Endothelial cell of umbilical vein (primary cell): ENCODE measurements at regions not wholly inside any gene's neighbourhood (a gene's known extent, or its start where the extent isn't known, plus 50 kb on each side); places are given as distances from the start of the nearest gene placed in this dataset.

Source experiments
- BruUV-seq: library from RNA; stranded (reverse); fragments of 400-500 nt; replicated peaks from 2 replicates; lab custom pipeline; 2021; lab: Mats Ljungman, UMichigan
- CTCF ChIA-PET: fragments of 300-600, 350-600 bp; sonication (Branson Sonifier 250); formaldehyde crosslinking; loops from one replicate; lab custom pipeline; 2021; ENCODE audit warnings: antibody characterized with exemption, inconsistent platforms; lab: Charles Lee
- POLR2A ChIA-PET: fragments of 300-600, 350-600 bp; sonication (Branson Sonifier 250); formaldehyde crosslinking; loops from one replicate; lab custom pipeline; 2021; ENCODE audit warnings: antibody characterized with exemption, inconsistent platforms; lab: Charles Lee
- DNase-seq: peaks from one replicate; pipeline ENCODE4 v3.0.0-alpha.2; 2011; ENCODE audit warnings: low read depth, low spot score
- FAIRE-seq: peaks from 2 replicates; lab custom pipeline; 2011; peaks lifted over from hg19 to GRCh38; lab: Jason Lieb, UNC
- H2AFZ ChIP-seq: 2 replicates; pipeline ENCODE4 v1.6.0; 2012; ENCODE audit warnings: low read depth, low read length, control low read depth, inconsistent platforms
- H3K27ac ChIP-seq: 2 replicates; pipeline ENCODE4 v1.5.1; 2011; ENCODE audit warnings: low read depth, mild to moderate bottlenecking, control low read depth, low read length, moderate library complexity; ENCODE audit not compliant: insufficient read depth
- H3K27me3 ChIP-seq, 2 experiments: 2 replicates each; pipeline versions ENCODE4 v1.6.0 to v1.6.1; 2011; ENCODE audit warnings: low read length in 2 of 2, mixed read lengths in 1 of 2; ENCODE audit not compliant: control insufficient read depth in 2 of 2, insufficient read depth in 2 of 2
- H3K36me3 ChIP-seq, 2 experiments: 2 replicates in 1 of 2; 3 replicates in 1 of 2; pipeline ENCODE4 v1.5.1; 2011; ENCODE audit warnings: low read length in 2 of 2, mild to moderate bottlenecking in 1 of 2, moderate library complexity in 1 of 2; ENCODE audit not compliant: control insufficient read depth in 2 of 2, insufficient read depth in 2 of 2; ENCODE audit errors: extremely low read depth in 1 of 2
- H3K4me1 ChIP-seq: 3 replicates; pipeline ENCODE4 v1.5.1; 2011; ENCODE audit warnings: mild to moderate bottlenecking, low read length; ENCODE audit not compliant: control insufficient read depth, insufficient read depth; ENCODE audit errors: extremely low read depth
- H3K4me2 ChIP-seq: 2 replicates; pipeline ENCODE4 v1.6.1; 2011; ENCODE audit warnings: low read length, control low read depth, mixed read lengths; ENCODE audit not compliant: insufficient read depth
- H3K4me3 ChIP-seq, 3 experiments: fragments of 200-600 bp in 1 of 3; sonication (generic), shearing (Covaris generic) in 1 of 3; replicated peaks in 1 of 3; 2 replicates each; pipeline ENCODE4 v1.5.1; 2011 to 2016; ENCODE audit warnings: control low read depth in 3 of 3, low read length in 3 of 3, mild to moderate bottlenecking in 2 of 3, inconsistent platforms in 1 of 3, low read depth in 1 of 3, moderate library complexity in 1 of 3; ENCODE audit not compliant: insufficient read depth in 1 of 3
- H3K79me2 ChIP-seq: 2 replicates; pipeline ENCODE4 v1.6.0; 2012; ENCODE audit warnings: low read length, inconsistent platforms; ENCODE audit not compliant: control insufficient read depth, insufficient read depth
- H3K9ac ChIP-seq: replicated peaks from 2 replicates; pipeline ENCODE3; 2011; ENCODE audit warnings: low read length, control low read depth; ENCODE audit not compliant: insufficient read depth; ENCODE audit errors: extremely low read depth
- H3K9me1 ChIP-seq: replicated peaks from 3 replicates; pipeline ENCODE4 v1.6.0; 2011; ENCODE audit warnings: mild to moderate bottlenecking, low read length; ENCODE audit not compliant: control insufficient read depth, insufficient read depth; ENCODE audit errors: extremely low read depth
- H3K9me3 ChIP-seq: replicated peaks from 2 replicates; pipeline ENCODE4 v1.5.1; 2012; ENCODE audit warnings: low read length, inconsistent platforms; ENCODE audit not compliant: control insufficient read depth, insufficient read depth
- H4K20me1 ChIP-seq: replicated peaks from 2 replicates; pipeline ENCODE3; 2011; ENCODE audit warnings: mild to moderate bottlenecking, low read length; ENCODE audit not compliant: control insufficient read depth, insufficient read depth; ENCODE audit errors: extremely low read depth
- CTCF ChIP-seq, 2 donors: IDR thresholded peaks; 1 replicate in 1 of 2; 2 replicates in 1 of 2; pipeline ENCODE4 v1.5.1; 2011; ENCODE audit warnings: low read length in 2 of 2, mild to moderate bottlenecking in 2 of 2, moderate library complexity in 2 of 2, control low read depth in 1 of 2, inconsistent platforms in 1 of 2, low read depth in 1 of 2; ENCODE audit not compliant: insufficient read depth in 1 of 2; ENCODE audit errors: extremely low read depth in 1 of 2
- EZH2 ChIP-seq: IDR thresholded peaks from 2 replicates; pipeline ENCODE4 v1.6.1; 2012; ENCODE audit warnings: borderline replicate concordance, low read depth, mild to moderate bottlenecking, moderate library complexity, low read length, inconsistent platforms; ENCODE audit not compliant: severe bottlenecking
- FOS ChIP-seq: IDR thresholded peaks from 2 replicates; pipeline ENCODE4 v1.6.1; 2011; ENCODE audit warnings: mild to moderate bottlenecking, low read length, moderate library complexity, borderline replicate concordance; ENCODE audit not compliant: insufficient read depth
- GATA2 ChIP-seq: IDR thresholded peaks from 2 replicates; pipeline ENCODE4 v1.7.0; 2011; ENCODE audit warnings: low read depth, mild to moderate bottlenecking, moderate library complexity, mixed read lengths, low read length; ENCODE audit not compliant: insufficient read length, insufficient read depth
- JUN ChIP-seq: IDR thresholded peaks from 2 replicates; pipeline ENCODE4 v1.6.1; 2011; ENCODE audit warnings: borderline replicate concordance, low read depth; ENCODE audit not compliant: insufficient read length, insufficient read depth
- MAX ChIP-seq: IDR thresholded peaks from 2 replicates; pipeline ENCODE4 v1.6.1; 2011; ENCODE audit not compliant: insufficient read depth, insufficient read length
- MYC ChIP-seq: IDR thresholded peaks from one replicate; pipeline ENCODE4 v1.6.1; 2011; ENCODE audit warnings: mild to moderate bottlenecking, low read depth, low read length
- POLR2A ChIP-seq: IDR thresholded peaks from 2 replicates; pipeline ENCODE4 v1.6.1; 2012; ENCODE audit warnings: low read depth, mild to moderate bottlenecking, control low read depth, low read length
- POLR2AphosphoS5 ChIP-seq: IDR thresholded peaks from 2 replicates; pipeline ENCODE4 v1.6.1; 2012; ENCODE audit warnings: low read depth, mild to moderate bottlenecking, control low read depth, low read length, moderate library complexity; ENCODE audit not compliant: insufficient read depth
- dilution Hi-C: fragments of 300-500 bp; cut with MboI; formaldehyde crosslinking; loops from one replicate; pipeline ENCODE4 v1.15.0; 2019; ENCODE audit warnings: low sequenced_read_pairs; ENCODE audit not compliant: extremely low pct_ligation_motif_present
- intact Hi-C: fragments of 100-400 bp; cut with micrococcal nuclease; formaldehyde crosslinking; loops from one replicate; pipeline ENCODE4 v1.10.0; 2022

- dilution Hi-C loops: no loop called here
- H3K4me3 ChIP-seq: no peak overlapping the region
- no peak overlapping the region for H3K4me2 ChIP-seq
- no peaks in the 10 kb centered on the region for H3K36me3 ChIP-seq
- no peaks in the 10 kb centered on the region for H3K79me2 ChIP-seq
- CTCF ChIA-PET: no interaction called here
- TF ChIP-seq POLR2AphosphoS5: no peak
- no peaks in the 10 kb centered on the region for H3K4me1 ChIP-seq
- no peak overlapping the region for H3K27ac ChIP-seq
- no peaks in the 10 kb centered on the region for H4K20me1 ChIP-seq
- FAIRE-seq (no peak), DNase-seq (no peak)
- POLR2A ChIA-PET: no interaction called here
- BruUV-seq: no TSS peak
- H2AFZ ChIP-seq: no peak overlapping the region
- H3K9me3 ChIP-seq: no peaks in the 10 kb centered on the region
- H3K27me3 ChIP-seq: peaks cover 0 to 2% of the 10 kb centered on the region in 2 experiments
- no peak overlapping the region for H3K9ac ChIP-seq
- H3K9me1 ChIP-seq: no peaks in the 10 kb centered on the region
- intact Hi-C loops: no loop called here
These were observed 95.3 kb downstream of the UFM1 start for GRCh38 chr13:38444904-38445303.

- H3K4me3 ChIP-seq: no peak overlapping the region
- FAIRE-seq: no peak
- H3K79me2 ChIP-seq: no peaks in the 10 kb centered on the region
- no peaks in the 10 kb centered on the region for H3K9me1 ChIP-seq
- no peak for DNase-seq
- ChIA-PET POLR2A (no interaction called here), CTCF (no interaction called here)
- TF ChIP-seq EZH2 (no peak), FOS (no peak), POLR2A (no peak), MAX (no peak), MYC (no peak), JUN (no peak), GATA2 (no peak), CTCF (IDR thresholded peaks at IDR 0.05; ENCODE audit: extremely low read depth in 1 of 2, insufficient read depth in 1 of 2, low read depth in 1 of 2, low read length in 2 of 2) (no peak), POLR2AphosphoS5 (no peak)
- no peaks in the 10 kb centered on the region for H3K9me3 ChIP-seq
- H3K27me3 ChIP-seq: no peaks in the 10 kb centered on the region
- no peaks in the 10 kb centered on the region for H3K4me1 ChIP-seq
- intact Hi-C loops: no loop called here
- BruUV-seq: no TSS peak
- H2AFZ ChIP-seq: no peak overlapping the region
- no peaks in the 10 kb centered on the region for H4K20me1 ChIP-seq
- no peak overlapping the region for H3K9ac ChIP-seq
- H3K4me2 ChIP-seq: no peak overlapping the region
- no peaks in the 10 kb centered on the region for H3K36me3 ChIP-seq
- H3K27ac ChIP-seq: no peak overlapping the region
- dilution Hi-C loops: no loop called here
These were observed 103.0 kb downstream of the UFM1 start for GRCh38 chr13:38452656-38453055.
